NCI-H2227 (cell line): ENCODE measurements at regions not wholly inside any gene's neighbourhood (a gene's known extent, or its start where the extent isn't known, plus 50 kb on each side); places are given as distances from the start of the nearest gene placed in this dataset.

ENCODE experiments used
- DNase-seq: peaks from one replicate; lab custom pipeline; 2025; ENCODE audit not compliant: unreplicated experiment; lab: John Stamatoyannopoulos, UW

GRCh38 chr15:89421219-89421618, 75.2 kb downstream of the RHCG start:
- no peak for DNase-seq

- no peak for DNase-seq
Observed at GRCh38 chr15:89419370-89419984, 76.9 kb downstream of the RHCG start.

GRCh38 chr15:89417206-89417725, 79.1 kb downstream of the RHCG start:
- DNase-seq, result no peak

- DNase-seq, result peak; percentile 62
Observed at GRCh38 chr15:89416339-89417183, 79.8 kb downstream of the RHCG start.

- no peak for DNase-seq
Observed at GRCh38 chr15:89414571-89414970, 79.9 kb upstream of the POLG start.

GRCh38 chr15:89413877-89414276, 79.3 kb upstream of the POLG start:
- no peak for DNase-seq

GRCh38 chr15:89412905-89413411, 78.3 kb upstream of the POLG start:
- no peak for DNase-seq

GRCh38 chr15:89410039-89410435, 75.4 kb upstream of the POLG start:
- no peak for DNase-seq

GRCh38 chr15:89409184-89410038, 74.8 kb upstream of the POLG start:
- DNase-seq, result no peak

GRCh38 chr15:89408372-89409183, 74.0 kb upstream of the POLG start:
- DNase-seq, result no peak

- peak; percentile 67 for DNase-seq
Observed at GRCh38 chr15:89406940-89407607, 72.5 kb upstream of the POLG start.

- DNase-seq, result no peak
Observed at GRCh38 chr15:89406218-89406939, 71.8 kb upstream of the POLG start.

- no peak for DNase-seq
Observed at GRCh38 chr15:89405494-89405893, 70.9 kb upstream of the POLG start.

GRCh38 chr15:89404023-89404422, 69.4 kb upstream of the POLG start:
- DNase-seq, result no peak

- no peak for DNase-seq
Observed at GRCh38 chr15:89402518-89402805, 67.8 kb upstream of the POLG start.

- no peak for DNase-seq
Observed at GRCh38 chr15:89401631-89402517, 67.2 kb upstream of the POLG start.

GRCh38 chr15:89400782-89401545, 66.3 kb upstream of the POLG start:
- DNase-seq, result no peak
